ENCODE measurements at regions not wholly inside any gene's neighbourhood (a gene's known extent, or its start where the extent isn't known, plus 50 kb on each side); places are given as distances from the start of the nearest gene placed in this dataset.

DNA sequence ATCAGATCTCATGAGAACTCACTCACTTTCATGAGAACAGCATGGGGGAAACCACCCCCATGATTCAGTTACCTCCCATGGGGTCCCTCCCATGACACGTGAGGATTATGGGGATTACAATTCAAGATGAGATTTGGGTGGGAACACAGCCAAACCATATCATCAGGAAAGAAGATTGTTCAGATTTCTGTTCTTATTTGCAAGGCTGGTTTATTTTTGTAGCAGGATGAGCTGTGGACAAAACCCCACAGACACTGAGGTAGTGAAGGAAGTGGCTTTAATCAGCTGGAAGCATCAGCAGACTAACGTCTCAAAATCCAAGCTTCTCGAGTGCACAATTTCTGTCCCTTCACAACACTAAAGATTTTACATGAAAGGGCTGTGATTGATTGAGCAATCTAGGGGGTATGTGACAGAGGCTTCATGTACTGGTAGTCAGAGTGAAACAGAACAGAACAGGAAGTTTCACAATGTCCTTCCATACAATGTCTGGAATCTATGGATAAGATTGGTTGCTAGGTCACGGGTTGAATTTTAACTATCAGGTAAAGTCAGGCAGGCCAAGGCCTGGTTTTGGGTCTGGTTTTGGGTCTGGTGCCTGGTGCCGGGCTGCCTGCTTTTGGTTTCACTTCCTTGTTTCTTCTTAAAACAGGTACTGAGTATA lies 91.3 kb upstream of the ZNF366 start:
- Histone ChIP-seq H3K4me1 (ENCODE audit: low read depth) (peaks cover 27% of the 10 kb centered on the region), H3K36me3 (ENCODE audit: low read depth) (no peaks in the 10 kb centered on the region), H3K4me3 (no peak overlapping the region), H3K9me3 (no peaks in the 10 kb centered on the region)
- intact Hi-C loops (cut with DNase I, micrococcal nuclease), result no loop called here
- ATAC-seq, result no peak
- TF ChIP-seq, protein P1, sequence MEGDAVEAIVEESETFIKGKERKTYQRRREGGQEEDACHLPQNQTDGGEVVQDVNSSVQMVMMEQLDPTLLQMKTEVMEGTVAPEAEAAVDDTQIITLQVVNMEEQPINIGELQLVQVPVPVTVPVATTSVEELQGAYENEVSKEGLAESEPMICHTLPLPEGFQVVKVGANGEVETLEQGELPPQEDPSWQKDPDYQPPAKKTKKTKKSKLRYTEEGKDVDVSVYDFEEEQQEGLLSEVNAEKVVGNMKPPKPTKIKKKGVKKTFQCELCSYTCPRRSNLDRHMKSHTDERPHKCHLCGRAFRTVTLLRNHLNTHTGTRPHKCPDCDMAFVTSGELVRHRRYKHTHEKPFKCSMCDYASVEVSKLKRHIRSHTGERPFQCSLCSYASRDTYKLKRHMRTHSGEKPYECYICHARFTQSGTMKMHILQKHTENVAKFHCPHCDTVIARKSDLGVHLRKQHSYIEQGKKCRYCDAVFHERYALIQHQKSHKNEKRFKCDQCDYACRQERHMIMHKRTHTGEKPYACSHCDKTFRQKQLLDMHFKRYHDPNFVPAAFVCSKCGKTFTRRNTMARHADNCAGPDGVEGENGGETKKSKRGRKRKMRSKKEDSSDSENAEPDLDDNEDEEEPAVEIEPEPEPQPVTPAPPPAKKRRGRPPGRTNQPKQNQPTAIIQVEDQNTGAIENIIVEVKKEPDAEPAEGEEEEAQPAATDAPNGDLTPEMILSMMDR (IDR thresholded peaks at IDR 0.05), result no peak
- no peak for DNase-seq

DNA sequence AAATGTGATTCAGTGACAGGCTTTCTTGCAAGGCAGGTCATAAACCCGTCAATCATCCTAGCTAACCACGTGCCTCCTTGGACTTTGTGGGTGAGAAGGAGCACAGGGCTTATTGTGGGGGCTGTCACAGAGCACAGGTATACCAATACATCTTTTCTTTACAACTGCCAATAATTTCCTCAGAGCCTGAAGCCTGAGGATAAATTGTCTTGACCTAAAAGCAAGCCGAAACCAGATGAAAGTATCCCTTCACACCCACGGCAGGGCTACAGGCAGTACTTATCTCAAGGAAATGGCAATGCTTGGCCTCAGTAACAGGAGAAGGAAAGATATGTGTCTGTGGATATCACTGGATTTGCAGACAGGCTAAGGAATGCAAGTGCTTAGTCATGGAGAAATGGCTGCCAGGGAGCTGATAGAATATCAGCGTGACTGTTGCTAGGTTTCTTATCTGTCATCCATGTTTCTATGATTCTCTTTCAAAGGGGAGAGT lies 90.3 kb upstream of the ZNF366 start:
- no peak for ATAC-seq
- H3K36me3 ChIP-seq (ENCODE audit: low read depth), result no peaks in the 10 kb centered on the region
- no peak for DNase-seq
- peaks cover 17% of the 10 kb centered on the region for H3K4me1 ChIP-seq (ENCODE audit: low read depth)
- TF ChIP-seq, protein P1 (IDR thresholded peaks at IDR 0.05), result no peak
- no peaks in the 10 kb centered on the region for H3K9me3 ChIP-seq
- no peak overlapping the region for H3K4me3 ChIP-seq
- intact Hi-C loops (cut with DNase I, micrococcal nuclease), result no loop called here

DNA sequence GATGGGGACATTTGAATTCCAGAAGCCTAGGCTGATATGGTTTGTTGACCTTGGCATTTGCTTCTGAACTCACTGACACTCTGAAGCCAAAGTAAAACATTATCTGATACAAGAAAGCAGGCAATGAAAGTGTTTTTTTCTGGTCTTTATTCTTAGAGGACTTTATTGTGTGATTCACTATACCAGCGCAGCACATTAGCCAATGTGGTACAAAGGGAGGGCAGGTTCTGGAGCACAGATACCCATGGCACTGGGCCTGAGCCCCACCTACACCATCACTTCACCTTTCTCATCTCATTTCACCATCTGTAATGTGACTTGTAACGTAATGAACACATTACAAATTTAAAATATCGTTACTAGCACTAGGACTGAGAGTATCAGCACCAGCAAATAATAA lies 89.7 kb upstream of the ZNF366 start:
- TF ChIP-seq, protein P1 (IDR thresholded peaks at IDR 0.05), result no peak
- Histone ChIP-seq H3K4me1 (ENCODE audit: low read depth) (peaks cover 15% of the 10 kb centered on the region), H3K4me3 (no peak overlapping the region), H3K9me3 (no peaks in the 10 kb centered on the region), H3K36me3 (ENCODE audit: low read depth) (no peaks in the 10 kb centered on the region)
- DNase-seq (no peak), ATAC-seq (no peak)
- intact Hi-C loops (cut with DNase I, micrococcal nuclease), result no loop called here

DNA sequence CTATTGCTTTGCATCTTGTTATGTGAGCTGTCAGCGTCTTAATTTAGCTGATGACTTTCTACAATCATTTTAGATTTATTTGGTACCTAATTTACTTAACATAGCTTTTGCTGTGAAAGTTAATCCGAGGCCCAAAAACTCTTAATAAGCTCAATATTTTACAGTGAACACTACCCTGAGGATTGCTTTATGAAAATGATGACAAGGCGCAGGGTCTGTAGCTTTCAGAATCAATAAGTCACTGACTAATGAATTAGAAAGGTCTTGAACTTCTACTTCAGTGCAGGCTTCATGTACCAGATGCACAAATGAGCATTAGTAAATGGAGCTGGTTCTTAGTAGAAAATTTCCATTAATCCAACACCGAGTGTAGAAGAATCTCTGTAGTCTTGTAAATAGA lies 81.4 kb upstream of the ZNF366 start:
- no peak for DNase-seq
- TF ChIP-seq, protein P1 (IDR thresholded peaks at IDR 0.05), result no peak
- no peak for ATAC-seq
- intact Hi-C loops (cut with DNase I, micrococcal nuclease), result no loop called here
- Histone ChIP-seq H3K36me3 (ENCODE audit: low read depth) (no peaks in the 10 kb centered on the region), H3K9me3 (no peaks in the 10 kb centered on the region), H3K4me3 (no peak overlapping the region), H3K4me1 (ENCODE audit: low read depth) (no peaks in the 10 kb centered on the region)

DNA sequence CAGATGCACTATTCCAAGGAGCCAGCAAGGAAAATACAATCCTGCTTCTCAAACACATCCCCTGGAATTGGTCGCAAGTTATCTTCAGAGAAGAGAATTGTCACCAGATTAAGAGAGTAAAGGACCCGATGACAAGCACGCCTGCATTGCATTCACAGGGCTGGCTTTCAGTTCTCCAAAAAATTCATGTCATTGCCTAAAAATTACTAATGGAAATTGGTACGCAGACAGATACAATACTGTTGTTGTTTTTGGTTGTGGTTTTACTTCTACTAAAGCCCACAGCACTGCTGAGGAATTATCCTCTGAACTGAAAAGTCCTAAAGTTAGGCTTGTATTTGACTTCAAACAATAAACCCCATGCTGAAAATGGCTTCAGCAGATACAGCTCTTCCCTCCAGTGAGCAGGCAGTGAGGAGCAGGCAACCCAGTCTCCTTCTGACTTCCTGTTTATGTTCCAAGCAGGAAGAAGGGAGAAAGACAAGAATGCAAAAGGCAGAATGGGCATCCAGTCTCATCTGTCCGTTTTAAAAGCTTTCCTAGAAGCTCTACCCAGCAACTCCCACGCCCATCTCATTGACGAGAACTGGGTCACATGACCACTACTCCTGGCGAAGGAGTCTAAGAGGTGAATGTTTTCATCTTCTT lies 80.6 kb upstream of the ZNF366 start:
- Histone ChIP-seq H3K4me3 (no peak overlapping the region), H3K9me3 (no peaks in the 10 kb centered on the region), H3K4me1 (ENCODE audit: low read depth) (no peaks in the 10 kb centered on the region), H3K36me3 (ENCODE audit: low read depth) (no peaks in the 10 kb centered on the region)
- TF ChIP-seq, protein P1 (IDR thresholded peaks at IDR 0.05), result no peak
- ATAC-seq (no peak), DNase-seq (no peak)
- intact Hi-C loops (cut with DNase I, micrococcal nuclease), result no loop called here
